ENCODE measurements at regions not wholly inside any gene's neighbourhood (a gene's known extent, or its start where the extent isn't known, plus 50 kb on each side); places are given as distances from the start of the nearest gene placed in this dataset.

DNA sequence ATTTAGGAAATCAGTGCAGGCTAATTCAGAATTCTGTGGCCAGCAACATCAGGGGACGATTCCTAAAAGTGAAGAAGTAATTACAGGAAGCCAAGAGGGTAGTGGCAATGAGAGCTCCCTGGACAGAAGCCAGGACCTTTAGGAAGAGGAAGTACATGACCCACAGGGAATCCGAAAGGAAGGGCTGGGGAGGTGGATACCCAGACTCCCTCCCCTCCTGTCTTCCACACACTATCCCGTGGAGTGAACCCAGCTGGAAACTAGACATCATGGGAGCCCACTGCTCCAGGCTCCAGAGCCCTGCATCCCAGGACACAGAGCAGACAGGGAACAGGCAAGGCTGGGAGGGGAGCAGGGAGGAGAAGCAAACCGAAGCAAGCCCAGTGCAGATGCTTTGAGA is 83.0 kb downstream of the SNX5 start:
- TF ChIP-seq, protein P1, sequence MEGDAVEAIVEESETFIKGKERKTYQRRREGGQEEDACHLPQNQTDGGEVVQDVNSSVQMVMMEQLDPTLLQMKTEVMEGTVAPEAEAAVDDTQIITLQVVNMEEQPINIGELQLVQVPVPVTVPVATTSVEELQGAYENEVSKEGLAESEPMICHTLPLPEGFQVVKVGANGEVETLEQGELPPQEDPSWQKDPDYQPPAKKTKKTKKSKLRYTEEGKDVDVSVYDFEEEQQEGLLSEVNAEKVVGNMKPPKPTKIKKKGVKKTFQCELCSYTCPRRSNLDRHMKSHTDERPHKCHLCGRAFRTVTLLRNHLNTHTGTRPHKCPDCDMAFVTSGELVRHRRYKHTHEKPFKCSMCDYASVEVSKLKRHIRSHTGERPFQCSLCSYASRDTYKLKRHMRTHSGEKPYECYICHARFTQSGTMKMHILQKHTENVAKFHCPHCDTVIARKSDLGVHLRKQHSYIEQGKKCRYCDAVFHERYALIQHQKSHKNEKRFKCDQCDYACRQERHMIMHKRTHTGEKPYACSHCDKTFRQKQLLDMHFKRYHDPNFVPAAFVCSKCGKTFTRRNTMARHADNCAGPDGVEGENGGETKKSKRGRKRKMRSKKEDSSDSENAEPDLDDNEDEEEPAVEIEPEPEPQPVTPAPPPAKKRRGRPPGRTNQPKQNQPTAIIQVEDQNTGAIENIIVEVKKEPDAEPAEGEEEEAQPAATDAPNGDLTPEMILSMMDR (IDR thresholded peaks at IDR 0.05; ENCODE audit: poor library complexity, severe bottlenecking): no peak
- Histone ChIP-seq H3K4me1 (ENCODE audit: insufficient read depth, poor library complexity, severe bottlenecking) (no peaks in the 10 kb centered on the region), H3K27ac (ENCODE audit: poor library complexity, severe bottlenecking) (no peak overlapping the region), H3K27me3 (ENCODE audit: insufficient read depth, poor library complexity, severe bottlenecking) (no peaks in the 10 kb centered on the region), H3K36me3 (ENCODE audit: low read depth) (no peaks in the 10 kb centered on the region), H3K4me3 (ENCODE audit: severe bottlenecking) (no peak overlapping the region), H3K9me3 (ENCODE audit: severe bottlenecking) (no peaks in the 10 kb centered on the region)
- no peak for DNase-seq (ENCODE audit: low spot score)
- ATAC-seq (ENCODE audit: low read depth): 0 out of 3 replicates have a peak, but pooled peaks have one; percentile 8

DNA sequence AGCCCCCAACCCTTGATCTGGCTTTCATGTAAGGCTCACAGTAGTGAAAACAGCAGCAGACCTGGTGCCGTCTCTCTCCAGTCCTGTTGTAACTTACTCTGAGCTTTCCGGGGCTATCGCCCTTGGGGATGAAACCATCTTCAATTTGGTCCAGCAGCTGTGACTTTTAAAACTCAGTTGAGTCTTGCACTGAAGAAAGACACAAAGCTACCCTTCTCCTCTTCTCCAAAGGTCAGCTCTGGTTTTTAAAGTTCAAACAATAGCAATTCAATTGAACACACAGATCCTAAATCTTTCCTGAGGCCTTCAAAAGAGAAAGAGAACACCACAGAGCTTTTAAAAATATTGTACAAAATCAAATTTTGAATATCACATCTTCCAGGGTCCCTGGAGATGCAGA is 83.5 kb downstream of the SNX5 start:
- H3K27ac ChIP-seq (ENCODE audit: poor library complexity, severe bottlenecking): no peak overlapping the region
- TF ChIP-seq, protein P1 (IDR thresholded peaks at IDR 0.05; ENCODE audit: poor library complexity, severe bottlenecking): no peak
- H3K4me1 ChIP-seq (ENCODE audit: insufficient read depth, poor library complexity, severe bottlenecking): no peaks in the 10 kb centered on the region
- H3K9me3 ChIP-seq (ENCODE audit: severe bottlenecking): no peaks in the 10 kb centered on the region
- H3K36me3 ChIP-seq (ENCODE audit: low read depth): no peaks in the 10 kb centered on the region
- no peaks in the 10 kb centered on the region for H3K27me3 ChIP-seq (ENCODE audit: insufficient read depth, poor library complexity, severe bottlenecking)
- no peak for DNase-seq (ENCODE audit: low spot score)
- ATAC-seq (ENCODE audit: low read depth): no peak
- no peak overlapping the region for H3K4me3 ChIP-seq (ENCODE audit: severe bottlenecking)

DNA sequence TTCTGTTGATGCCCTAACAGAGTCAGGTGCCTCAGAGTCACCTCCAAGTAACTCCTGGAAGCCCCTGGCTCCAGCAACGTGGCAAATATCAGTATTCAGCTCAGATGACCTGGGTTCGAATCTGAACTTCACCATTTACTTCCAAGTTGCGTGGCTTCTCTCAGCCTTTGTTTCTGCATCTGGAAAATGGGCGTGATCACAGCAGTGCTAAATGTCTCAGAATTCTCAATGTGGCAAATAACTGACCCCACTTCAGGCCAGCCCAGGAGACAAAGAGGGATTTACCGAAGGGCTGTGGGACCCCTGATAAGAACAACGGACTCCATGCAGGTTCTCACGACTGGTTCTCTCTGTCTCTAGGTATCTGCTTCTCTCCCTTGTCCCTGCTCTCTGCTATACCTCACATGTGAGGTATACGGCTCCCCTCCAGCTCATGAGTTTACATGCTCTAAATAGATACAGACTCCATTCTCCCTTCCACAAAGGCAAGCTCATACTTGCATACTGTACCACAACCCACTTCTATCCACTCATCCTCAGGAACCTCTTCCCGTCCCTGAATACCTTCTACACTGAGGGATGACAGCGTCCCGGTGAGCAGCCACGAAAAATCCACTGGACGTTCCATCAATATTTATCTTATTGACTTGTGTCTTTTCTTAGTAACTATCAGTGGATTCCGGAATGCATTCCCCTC is 84.1 kb downstream of the SNX5 start:
- Histone ChIP-seq H3K27ac (ENCODE audit: poor library complexity, severe bottlenecking) (no peak overlapping the region), H3K9me3 (ENCODE audit: severe bottlenecking) (no peaks in the 10 kb centered on the region), H3K27me3 (ENCODE audit: insufficient read depth, poor library complexity, severe bottlenecking) (no peaks in the 10 kb centered on the region), H3K4me1 (ENCODE audit: insufficient read depth, poor library complexity, severe bottlenecking) (no peaks in the 10 kb centered on the region), H3K4me3 (ENCODE audit: severe bottlenecking) (no peak overlapping the region), H3K36me3 (ENCODE audit: low read depth) (no peaks in the 10 kb centered on the region)
- no peak for DNase-seq (ENCODE audit: low spot score)
- TF ChIP-seq, protein P1 (IDR thresholded peaks at IDR 0.05; ENCODE audit: poor library complexity, severe bottlenecking): no peak
- ATAC-seq (ENCODE audit: low read depth): peak; percentile 32; the same call in 1 of the 3 replicates

DNA sequence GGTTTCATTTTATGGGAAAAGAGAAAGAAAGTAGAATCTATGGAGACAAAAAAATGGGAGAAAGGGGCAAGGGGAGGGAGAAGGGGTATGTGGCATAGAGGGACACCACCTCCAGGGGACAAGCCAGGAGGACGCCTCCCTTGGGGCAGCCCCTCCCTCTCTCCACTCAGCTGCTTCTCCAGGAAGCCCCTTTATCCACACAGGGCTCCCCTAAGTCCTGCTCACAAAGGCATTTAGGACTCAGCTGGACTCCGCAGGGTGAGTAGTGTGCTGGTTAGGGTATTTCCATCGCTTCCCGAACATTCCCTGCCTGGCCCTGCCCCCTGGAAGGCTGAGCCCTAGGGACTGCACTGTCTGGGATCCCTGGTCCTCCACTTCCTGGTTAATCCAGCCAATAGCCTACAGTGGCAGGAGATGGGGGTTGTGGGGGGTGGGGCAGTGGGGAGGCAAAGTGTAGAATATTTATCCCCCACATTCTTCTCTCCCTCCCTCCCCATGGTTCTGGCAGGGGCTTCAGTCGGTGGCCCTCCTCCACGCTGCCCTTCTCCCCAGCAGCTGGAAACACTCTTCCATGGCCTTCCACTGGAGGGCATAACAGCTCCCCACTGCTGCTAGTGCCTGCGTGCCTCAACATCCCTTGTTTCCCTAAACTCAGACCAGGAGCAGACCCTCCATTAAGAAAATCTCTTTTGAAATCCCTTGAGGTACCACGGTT is 84.8 kb downstream of the SNX5 start:
- Histone ChIP-seq H3K4me3 (ENCODE audit: severe bottlenecking) (no peak overlapping the region), H3K4me1 (ENCODE audit: insufficient read depth, poor library complexity, severe bottlenecking) (no peaks in the 10 kb centered on the region), H3K9me3 (ENCODE audit: severe bottlenecking) (no peaks in the 10 kb centered on the region), H3K27me3 (ENCODE audit: insufficient read depth, poor library complexity, severe bottlenecking) (no peaks in the 10 kb centered on the region), H3K27ac (ENCODE audit: poor library complexity, severe bottlenecking) (no peak overlapping the region), H3K36me3 (ENCODE audit: low read depth) (no peaks in the 10 kb centered on the region)
- ATAC-seq (ENCODE audit: low read depth) (no peak), DNase-seq (ENCODE audit: low spot score) (no peak)
- TF ChIP-seq, protein P1 (IDR thresholded peaks at IDR 0.05; ENCODE audit: poor library complexity, severe bottlenecking): no peak

Data from RWPE2 (cell line).